ENCODE measurements at regions not wholly inside any gene's neighbourhood (a gene's known extent, or its start where the extent isn't known, plus 50 kb on each side); places are given as distances from the start of the nearest gene placed in this dataset.
A peak's percentile ranks its signal among the peaks of the same experiment; 100 is the strongest.

GRCh38 chr4:3354455-3354811 lies 61.6 kb downstream of the RGS12 start:
- 75 to 90% (median 86%) methylated on average over 4 of the region's 4 CpGs for WGBS, 5 donors

GRCh38 chr4:3355266-3355748 lies 62.5 kb downstream of the RGS12 start:
- 50 to 72% (median 53%) methylated on average over 8 of the region's 8 CpGs for WGBS, 5 donors
- Histone ChIP-seq H3K27ac (peak overlapping the region; percentile 59 to 86 (median 69)), H3K4me1 (peaks cover 0 to 29% (median 22%) of the 10 kb centered on the region in 6 donors), H3K4me3 (no peak overlapping the region), H3K27me3 (replicated peaks in 1 of 7) (no peaks in the 10 kb centered on the region), H3K36me3 (no peaks in the 10 kb centered on the region), H3K9me3 (peaks cover 0 to 19% (median 7%) of the 10 kb centered on the region in 8 donors)
- no peak for TF ChIP-seq CTCF (IDR thresholded peaks at IDR 0.05 in 8 of 11, conservative IDR thresholded peaks at IDR 0.05 in 3 of 11)
- no peak for TF ChIP-seq POLR2A (IDR thresholded peaks at IDR 0.05)
- TF ChIP-seq POLR2AphosphoS5 (IDR thresholded peaks at IDR 0.05), result no peak
- intact Hi-C loops (cut with DNase I; ENCODE audit: low total_unique reads), result no loop called here
- no peak for DNase-seq

More at GRCh38 chr4:3354455-3354811, 61.6 kb downstream of the RGS12 start:
- peaks cover 0 to 29% (median 22%) of the 10 kb centered on the region in 6 donors for H3K4me1 ChIP-seq
- peak overlapping the region in 4 of 8 donors; percentile 72 to 86 (median 80) for H3K27ac ChIP-seq
- H3K36me3 ChIP-seq, result no peaks in the 10 kb centered on the region
- TF ChIP-seq POLR2AphosphoS5 (IDR thresholded peaks at IDR 0.05) (no peak), POLR2A (IDR thresholded peaks at IDR 0.05) (no peak), CTCF (IDR thresholded peaks at IDR 0.05 in 8 of 11, conservative IDR thresholded peaks at IDR 0.05 in 3 of 11) (no peak)
- peaks cover 0 to 19% (median 7%) of the 10 kb centered on the region in 8 donors for H3K9me3 ChIP-seq
- intact Hi-C loops (cut with DNase I; ENCODE audit: low total_unique reads), result no loop called here
- no peak for DNase-seq
- H3K27me3 ChIP-seq (replicated peaks in 1 of 7), result no peaks in the 10 kb centered on the region
- no peak overlapping the region for H3K4me3 ChIP-seq

- Histone ChIP-seq H3K36me3 (no peaks in the 10 kb centered on the region), H3K27me3 (replicated peaks in 1 of 7) (no peaks in the 10 kb centered on the region), H3K4me1 (peaks cover 0 to 34% (median 22%) of the 10 kb centered on the region in 6 donors), H3K4me3 (no peak overlapping the region), H3K9me3 (peaks cover 0 to 3% (median 0%) of the 10 kb centered on the region in 8 donors), H3K27ac (no peak overlapping the region)
- TF ChIP-seq CTCF (IDR thresholded peaks at IDR 0.05 in 8 of 11, conservative IDR thresholded peaks at IDR 0.05 in 3 of 11) (no peak), POLR2A (IDR thresholded peaks at IDR 0.05) (no peak), POLR2AphosphoS5 (IDR thresholded peaks at IDR 0.05) (no peak)
- intact Hi-C loops (cut with DNase I; ENCODE audit: low total_unique reads), result no loop called here
- DNase-seq, result no peak
- 29 to 52% (median 38%) methylated on average over 1 of the region's 1 CpG for WGBS, 5 donors
Observed at GRCh38 chr4:3358656-3359055, 65.8 kb downstream of the RGS12 start.

GRCh38 chr4:3360777-3361176 lies 68.0 kb downstream of the RGS12 start:
- no peaks in the 10 kb centered on the region for H3K27me3 ChIP-seq (replicated peaks in 1 of 7)
- no peak overlapping the region for H3K27ac ChIP-seq
- intact Hi-C loops (cut with DNase I; ENCODE audit: low total_unique reads), result no loop called here
- WGBS, 5 donors, result 92 to 95% (median 94%) methylated on average over 8 of the region's 8 CpGs
- no peaks in the 10 kb centered on the region for H3K36me3 ChIP-seq
- no peak for DNase-seq
- TF ChIP-seq CTCF (IDR thresholded peaks at IDR 0.05 in 8 of 11, conservative IDR thresholded peaks at IDR 0.05 in 3 of 11), result no peak
- TF ChIP-seq POLR2AphosphoS5 (IDR thresholded peaks at IDR 0.05), result no peak
- TF ChIP-seq POLR2A (IDR thresholded peaks at IDR 0.05), result no peak
- peaks cover 0 to 25% (median 10%) of the 10 kb centered on the region in 6 donors for H3K4me1 ChIP-seq
- peaks cover 0 to 3% (median 0%) of the 10 kb centered on the region in 8 donors for H3K9me3 ChIP-seq
- no peak overlapping the region for H3K4me3 ChIP-seq

Measured in spleen (tissue), 11 donors.